ENCODE measurements at regions not wholly inside any gene's neighbourhood (a gene's known extent, or its start where the extent isn't known, plus 50 kb on each side); places are given as distances from the start of the nearest gene placed in this dataset.
A peak's percentile ranks its signal among the peaks of the same experiment; 100 is the strongest.
"Not testable (repeated sequence)": the region's sequence is repeated elsewhere in the genome, so short reads cannot be mapped to it uniquely, and the experiment has no call there.

GRCh38 chr5:18354828-18355227 lies 720.6 kb downstream of the TAF11L14 start:
- no peak for DNase-seq (ENCODE audit: low spot score)

- no peak for DNase-seq (ENCODE audit: low spot score)
Measured at GRCh38 chr5:18357486-18357885, 723.2 kb downstream of the TAF11L14 start.

GRCh38 chr5:18366234-18366633 lies 732.0 kb downstream of the TAF11L14 start:
- no peak for DNase-seq (ENCODE audit: low spot score)

- DNase-seq (ENCODE audit: low spot score): no peak
Measured at GRCh38 chr5:18370531-18370930, 736.3 kb downstream of the TAF11L14 start.

GRCh38 chr5:18375641-18376040 lies 741.4 kb downstream of the TAF11L14 start:
- DNase-seq (ENCODE audit: low spot score): no peak

GRCh38 chr5:18378066-18378465 lies 743.8 kb downstream of the TAF11L14 start:
- no peak for DNase-seq (ENCODE audit: low spot score)

- DNase-seq (ENCODE audit: low spot score): no peak
Measured at GRCh38 chr5:18379189-18379588, 744.9 kb downstream of the TAF11L14 start.

GRCh38 chr5:18380729-18381362 lies 746.6 kb downstream of the TAF11L14 start:
- no peak for DNase-seq (ENCODE audit: low spot score)

- DNase-seq (ENCODE audit: low spot score): peak; percentile 64
Measured at GRCh38 chr5:18393565-18394442, 759.5 kb downstream of the TAF11L14 start.

GRCh38 chr5:18394443-18394804 lies 760.2 kb downstream of the TAF11L14 start:
- no peak for DNase-seq (ENCODE audit: low spot score)

GRCh38 chr5:18395126-18396110 lies 761.2 kb downstream of the TAF11L14 start:
- no peak for DNase-seq (ENCODE audit: low spot score)

GRCh38 chr5:18397371-18397770 lies 763.1 kb downstream of the TAF11L14 start:
- DNase-seq (ENCODE audit: low spot score): no peak

- no peak for DNase-seq (ENCODE audit: low spot score)
Measured at GRCh38 chr5:18397891-18398290, 763.6 kb downstream of the TAF11L14 start.

- DNase-seq (ENCODE audit: low spot score): not testable (repeated sequence)
Measured at GRCh38 chr5:18399461-18400327, 765.4 kb downstream of the TAF11L14 start.

GRCh38 chr5:18403141-18403540 lies 768.9 kb downstream of the TAF11L14 start:
- DNase-seq (ENCODE audit: low spot score): no peak

- no peak for DNase-seq (ENCODE audit: low spot score)
Measured at GRCh38 chr5:18403941-18404438, 769.7 kb downstream of the TAF11L14 start.

GRCh38 chr5:18420711-18421110 lies 786.5 kb downstream of the TAF11L14 start:
- DNase-seq (ENCODE audit: low spot score): no peak

GRCh38 chr5:18433336-18433735 lies 799.1 kb downstream of the TAF11L14 start:
- no peak for DNase-seq (ENCODE audit: low spot score)

- DNase-seq (ENCODE audit: low spot score): no peak
Measured at GRCh38 chr5:18438126-18438525, 803.9 kb downstream of the TAF11L14 start.

GRCh38 chr5:18455521-18455920 lies 821.3 kb downstream of the TAF11L14 start:
- no peak for DNase-seq (ENCODE audit: low spot score)

GRCh38 chr5:18457255-18457654 lies 823.0 kb downstream of the TAF11L14 start:
- no peak for DNase-seq (ENCODE audit: low spot score)

Measured in GM03348 (cell line).